ENCODE measurements at regions not wholly inside any gene's neighbourhood (a gene's known extent, or its start where the extent isn't known, plus 50 kb on each side); places are given as distances from the start of the nearest gene placed in this dataset.

DNA sequence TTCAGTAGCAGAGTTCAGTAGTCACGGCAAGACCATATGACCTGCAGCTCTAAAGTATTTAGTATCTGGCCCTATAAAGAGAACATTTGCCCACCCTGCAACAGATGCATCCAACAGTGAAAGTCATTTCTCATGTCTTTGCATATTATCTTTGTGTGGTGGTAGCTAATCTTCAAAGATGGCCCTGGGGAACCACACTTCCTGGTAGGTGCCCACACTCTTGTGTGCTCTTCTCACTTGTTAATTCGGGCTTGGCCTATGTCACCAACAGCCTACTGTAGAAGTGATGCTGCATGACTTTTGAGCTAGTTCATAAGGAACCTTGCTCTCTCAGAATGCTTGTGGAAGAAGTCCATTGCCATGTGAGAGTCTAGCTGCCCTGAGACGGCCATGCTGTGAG lies 85.6 kb downstream of the MAP1LC3B2 start:
- Mint-ChIP-seq H3K36me3 (ENCODE audit: low read depth) (no peaks in the 10 kb centered on the region), H3K27me3 (peaks cover 3% of the 10 kb centered on the region), H3K4me3 (no peak overlapping the region), H3K4me1 (peaks cover 4% of the 10 kb centered on the region), H3K9me3 (peaks cover 14% of the 10 kb centered on the region), H3K27ac (no peak overlapping the region)
- ChIA-PET CTCF (interaction anchor here (0.6 kb wide), 1 partner anchor 419 kb away, joined by 3 read pairs; no protein-coding TSS in a partner anchor), POLR2A (no interaction called here)
- no peak for DNase-seq

- CTCF ChIA-PET = interaction anchor here (1.8 kb wide), 1 partner anchor 16 kb away, joined by 4 read pairs; no protein-coding TSS in a partner anchor
Measured at GRCh38 chr12:116642683-116643082, 83.5 kb downstream of the MAP1LC3B2 start.

GRCh38 chr12:116642106-116642505 lies 82.9 kb downstream of the MAP1LC3B2 start:
- Mint-ChIP-seq H3K4me1 (no peaks in the 10 kb centered on the region), H3K27me3 (peaks cover 3% of the 10 kb centered on the region), H3K9me3 (peaks cover 11% of the 10 kb centered on the region), H3K4me3 (no peak overlapping the region), H3K27ac (no peak overlapping the region), H3K36me3 (ENCODE audit: low read depth) (no peaks in the 10 kb centered on the region)
- CTCF ChIA-PET = interaction anchor here (1.8 kb wide), 1 partner anchor 16 kb away, joined by 4 read pairs; no protein-coding TSS in a partner anchor
- no peak for DNase-seq
- POLR2A ChIA-PET = no interaction called here

More at GRCh38 chr12:116642683-116643082, 83.5 kb downstream of the MAP1LC3B2 start:
- POLR2A ChIA-PET = no interaction called here
- Mint-ChIP-seq H3K9me3 (peaks cover 11% of the 10 kb centered on the region), H3K36me3 (ENCODE audit: low read depth) (no peaks in the 10 kb centered on the region), H3K27ac (no peak overlapping the region), H3K27me3 (peaks cover 4% of the 10 kb centered on the region), H3K4me1 (peaks cover under 1% of the 10 kb centered on the region), H3K4me3 (no peak overlapping the region)
- DNase-seq = no peak

- ChIA-PET CTCF (no interaction called here), POLR2A (no interaction called here)
- no peaks in the 10 kb centered on the region for H3K4me1 Mint-ChIP-seq
- peaks cover 10% of the 10 kb centered on the region for H3K27me3 Mint-ChIP-seq
- no peak overlapping the region for H3K27ac Mint-ChIP-seq
- no peaks in the 10 kb centered on the region for H3K36me3 Mint-ChIP-seq (ENCODE audit: low read depth)
- no peak overlapping the region for H3K4me3 Mint-ChIP-seq
- peaks cover 11% of the 10 kb centered on the region for H3K9me3 Mint-ChIP-seq
- no peak for DNase-seq
Measured at GRCh38 chr12:116640281-116640680, 81.1 kb downstream of the MAP1LC3B2 start.

DNA sequence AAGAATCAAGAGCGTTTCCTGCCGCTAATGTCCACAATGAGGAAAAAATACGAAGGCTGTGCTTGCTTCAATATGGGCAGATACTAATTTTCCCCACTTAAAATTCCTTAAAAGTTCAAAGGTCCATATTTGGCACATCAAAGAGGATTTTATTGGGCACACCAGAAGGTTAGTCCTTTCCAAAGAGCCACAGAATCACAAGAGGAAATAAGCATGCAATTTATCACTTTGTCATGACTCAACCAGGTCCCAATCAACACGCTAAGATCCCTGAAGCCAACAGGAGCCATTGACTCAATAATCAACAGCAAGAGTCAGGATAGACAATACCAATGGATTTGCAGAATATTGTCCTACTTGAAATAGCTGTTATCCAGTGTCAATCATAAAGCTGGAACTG lies 80.6 kb downstream of the MAP1LC3B2 start:
- ChIA-PET POLR2A (no interaction called here), CTCF (no interaction called here)
- Mint-ChIP-seq H3K36me3 (ENCODE audit: low read depth) (no peaks in the 10 kb centered on the region), H3K27ac (no peak overlapping the region), H3K9me3 (peaks cover 7% of the 10 kb centered on the region), H3K4me1 (no peaks in the 10 kb centered on the region), H3K27me3 (peaks cover 10% of the 10 kb centered on the region), H3K4me3 (no peak overlapping the region)
- DNase-seq = no peak

DNA sequence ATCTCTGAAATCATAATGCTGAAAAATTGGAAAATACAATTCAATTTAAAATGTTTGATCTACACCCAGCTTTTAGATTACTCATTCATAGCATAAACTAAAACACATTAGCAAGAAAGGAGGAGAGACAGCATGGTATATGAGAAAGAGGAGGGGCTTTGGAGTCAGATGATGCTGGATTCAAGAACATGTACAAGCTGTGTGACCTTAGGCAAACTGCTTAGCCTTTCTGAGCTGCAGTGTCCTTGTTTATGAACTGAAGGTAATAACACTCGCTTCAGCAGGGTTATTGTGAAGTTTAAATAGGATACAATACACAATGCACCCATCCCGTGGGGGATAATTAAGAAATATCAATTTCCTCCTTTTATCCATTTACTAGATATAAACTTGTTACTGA lies 79.2 kb downstream of the MAP1LC3B2 start:
- ChIA-PET POLR2A (no interaction called here), CTCF (no interaction called here)
- no peak for DNase-seq
- H3K27ac Mint-ChIP-seq = no peak overlapping the region
- H3K9me3 Mint-ChIP-seq = no peaks in the 10 kb centered on the region
- peaks cover 12% of the 10 kb centered on the region for H3K27me3 Mint-ChIP-seq
- no peak overlapping the region for H3K4me3 Mint-ChIP-seq
- H3K36me3 Mint-ChIP-seq (ENCODE audit: low read depth) = no peaks in the 10 kb centered on the region
- no peaks in the 10 kb centered on the region for H3K4me1 Mint-ChIP-seq

- ChIA-PET CTCF (no interaction called here), POLR2A (no interaction called here)
- no peak overlapping the region for H3K27ac Mint-ChIP-seq
Measured at GRCh38 chr12:116637589-116638150, 78.5 kb downstream of the MAP1LC3B2 start.

GRCh38 chr12:116636608-116637519 lies 77.7 kb downstream of the MAP1LC3B2 start:
- no peak overlapping the region for H3K27ac Mint-ChIP-seq
- CTCF ChIA-PET = interaction anchor here (0.9 kb wide), 1 partner anchor 21 kb away, joined by 3 read pairs; no protein-coding TSS in a partner anchor
- H3K4me1 Mint-ChIP-seq = no peaks in the 10 kb centered on the region
- POLR2A ChIA-PET = no interaction called here
- no peaks in the 10 kb centered on the region for H3K9me3 Mint-ChIP-seq
- no peak for DNase-seq
- H3K27me3 Mint-ChIP-seq = peaks cover 14% of the 10 kb centered on the region
- H3K4me3 Mint-ChIP-seq = no peak overlapping the region
- no peaks in the 10 kb centered on the region for H3K36me3 Mint-ChIP-seq (ENCODE audit: low read depth)

More at GRCh38 chr12:116637589-116638150, 78.5 kb downstream of the MAP1LC3B2 start:
- Mint-ChIP-seq H3K36me3 (ENCODE audit: low read depth) (no peaks in the 10 kb centered on the region), H3K27me3 (peaks cover 14% of the 10 kb centered on the region), H3K4me3 (no peak overlapping the region), H3K9me3 (no peaks in the 10 kb centered on the region), H3K4me1 (no peaks in the 10 kb centered on the region)
- DNase-seq = no peak

GRCh38 chr12:116635487-116635886 lies 76.3 kb downstream of the MAP1LC3B2 start:
- H3K9me3 Mint-ChIP-seq = no peaks in the 10 kb centered on the region
- H3K36me3 Mint-ChIP-seq (ENCODE audit: low read depth) = no peaks in the 10 kb centered on the region
- no peak overlapping the region for H3K4me3 Mint-ChIP-seq
- ChIA-PET POLR2A (no interaction called here), CTCF (interaction anchor here (1.8 kb wide), 1 partner anchor 15 kb away, joined by 5 read pairs; no protein-coding TSS in a partner anchor)
- no peak for DNase-seq
- no peaks in the 10 kb centered on the region for H3K4me1 Mint-ChIP-seq
- no peak overlapping the region for H3K27ac Mint-ChIP-seq
- peaks cover 14% of the 10 kb centered on the region for H3K27me3 Mint-ChIP-seq

GRCh38 chr12:116633476-116633875 lies 74.3 kb downstream of the MAP1LC3B2 start:
- no peaks in the 10 kb centered on the region for H3K9me3 Mint-ChIP-seq

DNA sequence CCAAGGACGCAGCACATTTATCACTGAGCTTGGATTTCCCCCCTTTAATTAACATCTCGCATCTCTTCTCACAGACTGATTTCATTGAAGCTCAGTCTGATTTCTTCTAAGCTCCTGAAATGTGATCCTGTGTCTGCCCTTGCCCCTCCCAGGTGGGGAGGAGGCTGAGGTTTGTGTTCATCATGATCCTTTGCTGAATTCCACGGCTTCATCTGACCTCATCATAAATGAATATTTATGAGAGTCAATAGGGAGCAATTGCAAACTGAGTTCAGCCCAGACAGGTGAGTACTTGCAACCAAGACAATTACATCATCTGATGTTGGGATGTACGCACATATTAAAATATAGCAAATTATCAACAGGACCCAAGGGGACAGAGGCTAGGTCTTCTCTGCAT lies 72.4 kb downstream of the MAP1LC3B2 start:
- no peak for DNase-seq
- Mint-ChIP-seq H3K27ac (no peak overlapping the region), H3K36me3 (ENCODE audit: low read depth) (no peaks in the 10 kb centered on the region), H3K4me3 (no peak overlapping the region), H3K27me3 (peaks cover 20% of the 10 kb centered on the region), H3K4me1 (no peaks in the 10 kb centered on the region), H3K9me3 (no peaks in the 10 kb centered on the region)
- ChIA-PET CTCF (no interaction called here), POLR2A (no interaction called here)

More at GRCh38 chr12:116633476-116633875, 74.3 kb downstream of the MAP1LC3B2 start:
- POLR2A ChIA-PET = no interaction called here
- Mint-ChIP-seq H3K27me3 (peaks cover 20% of the 10 kb centered on the region), H3K36me3 (ENCODE audit: low read depth) (no peaks in the 10 kb centered on the region), H3K4me1 (no peaks in the 10 kb centered on the region), H3K27ac (no peak overlapping the region), H3K4me3 (no peak overlapping the region)
- no peak for DNase-seq
- CTCF ChIA-PET = interaction anchor here (1.4 kb wide), 1 partner anchor 19 kb away, joined by 3 read pairs; no protein-coding TSS in a partner anchor

- POLR2A ChIA-PET = no interaction called here
- peaks cover 15% of the 10 kb centered on the region for H3K27me3 Mint-ChIP-seq
- no peaks in the 10 kb centered on the region for H3K4me1 Mint-ChIP-seq
Measured at GRCh38 chr12:116630762-116631161, 71.6 kb downstream of the MAP1LC3B2 start.

DNA sequence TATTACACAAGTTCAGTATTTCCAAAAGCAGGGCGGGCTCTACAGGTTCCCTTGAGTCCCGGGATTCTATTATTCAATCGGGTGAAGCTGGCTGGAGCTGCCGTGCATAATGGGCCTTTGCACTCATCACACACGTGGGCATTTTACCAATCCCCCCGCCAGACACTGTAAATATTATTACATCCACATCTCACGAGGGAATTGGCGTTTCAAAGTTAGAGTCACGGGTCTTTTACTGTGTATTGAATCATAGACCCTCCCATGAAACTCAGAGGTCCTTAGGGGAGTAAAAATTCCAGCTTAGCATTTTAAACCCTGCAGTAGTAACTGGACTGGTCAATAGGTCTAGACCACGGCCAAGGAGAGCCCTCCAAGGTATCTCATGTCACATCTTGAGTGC lies 70.3 kb downstream of the MAP1LC3B2 start:
- H3K9me3 Mint-ChIP-seq = no peaks in the 10 kb centered on the region
- no peaks in the 10 kb centered on the region for H3K36me3 Mint-ChIP-seq (ENCODE audit: low read depth)
- no peaks in the 10 kb centered on the region for H3K4me1 Mint-ChIP-seq
- H3K27ac Mint-ChIP-seq = no peak overlapping the region
- peaks cover 13% of the 10 kb centered on the region for H3K27me3 Mint-ChIP-seq
- DNase-seq = no peak
- POLR2A ChIA-PET = no interaction called here
- H3K4me3 Mint-ChIP-seq = no peak overlapping the region
- CTCF ChIA-PET = interaction anchor here (1.1 kb wide), 1 partner anchor 77 kb away, joined by 3 read pairs; no protein-coding TSS in a partner anchor

More at GRCh38 chr12:116630762-116631161, 71.6 kb downstream of the MAP1LC3B2 start:
- no peaks in the 10 kb centered on the region for H3K9me3 Mint-ChIP-seq
- H3K4me3 Mint-ChIP-seq = no peak overlapping the region
- no peak overlapping the region for H3K27ac Mint-ChIP-seq
- no peaks in the 10 kb centered on the region for H3K36me3 Mint-ChIP-seq (ENCODE audit: low read depth)
- CTCF ChIA-PET = no interaction called here
- no peak for DNase-seq
